Osteocyte (in vitro differentiated cells): ENCODE measurements at regions not wholly inside any gene's neighbourhood (a gene's known extent, or its start where the extent isn't known, plus 50 kb on each side); places are given as distances from the start of the nearest gene placed in this dataset.
A peak's percentile ranks its signal among the peaks of the same experiment; 100 is the strongest.

ENCODE experiments used
- DNase-seq: peaks from one replicate; pipeline ENCODE4 v3.0.0; 2021; ENCODE audit warnings: mixed read lengths; ENCODE audit not compliant: unreplicated experiment; ENCODE audit errors: extremely low spot score
- H3K27ac Mint-ChIP-seq: one replicate; pipeline ENCODE4 v1.8.0; 2021; ENCODE audit warnings: mild to moderate bottlenecking, mixed read lengths; ENCODE audit not compliant: unreplicated experiment
- H3K27me3 Mint-ChIP-seq: one replicate; pipeline ENCODE4 v1.8.0; 2021; ENCODE audit warnings: mixed read lengths; ENCODE audit not compliant: unreplicated experiment
- H3K36me3 Mint-ChIP-seq: one replicate; pipeline ENCODE4 v1.8.0; 2021; ENCODE audit warnings: mixed read lengths; ENCODE audit not compliant: unreplicated experiment
- H3K4me1 Mint-ChIP-seq: one replicate; pipeline ENCODE4 v1.8.0; 2021; ENCODE audit warnings: mixed read lengths; ENCODE audit not compliant: unreplicated experiment
- H3K4me3 Mint-ChIP-seq: one replicate; pipeline ENCODE4 v1.8.0; 2021; ENCODE audit warnings: mild to moderate bottlenecking, moderate library complexity, mixed read lengths; ENCODE audit not compliant: unreplicated experiment
- H3K9me3 Mint-ChIP-seq: one replicate; pipeline ENCODE4 v1.8.0; 2021; ENCODE audit warnings: mixed read lengths; ENCODE audit not compliant: unreplicated experiment
- CTCF ChIP-seq: fragments of 200-600 bp; sonication (generic); IDR thresholded peaks from 2 replicates; pipeline ENCODE4 v1.5.0; 2021; ENCODE audit warnings: antibody characterized with exemption, mild to moderate bottlenecking, moderate library complexity

- Mint-ChIP-seq H3K27ac (no peak overlapping the region), H3K27me3 (peaks cover 3% of the 10 kb centered on the region), H3K9me3 (no peaks in the 10 kb centered on the region), H3K4me1 (no peaks in the 10 kb centered on the region), H3K36me3 (no peaks in the 10 kb centered on the region), H3K4me3 (no peak overlapping the region)
- TF ChIP-seq CTCF, result peak; percentile 29
- DNase-seq, result no peak
These were observed 359.5 kb downstream of the DTWD2 start for GRCh38 chr5:118628660-118629354.

- H3K27me3 Mint-ChIP-seq, result no peaks in the 10 kb centered on the region
- TF ChIP-seq CTCF, result no peak
- no peaks in the 10 kb centered on the region for H3K9me3 Mint-ChIP-seq
- no peak overlapping the region for H3K27ac Mint-ChIP-seq
- no peak for DNase-seq
- H3K4me1 Mint-ChIP-seq, result peaks cover 11% of the 10 kb centered on the region
- no peaks in the 10 kb centered on the region for H3K36me3 Mint-ChIP-seq
- H3K4me3 Mint-ChIP-seq, result no peak overlapping the region
These were observed 368.1 kb downstream of the DTWD2 start for GRCh38 chr5:118620233-118620632.

DNA sequence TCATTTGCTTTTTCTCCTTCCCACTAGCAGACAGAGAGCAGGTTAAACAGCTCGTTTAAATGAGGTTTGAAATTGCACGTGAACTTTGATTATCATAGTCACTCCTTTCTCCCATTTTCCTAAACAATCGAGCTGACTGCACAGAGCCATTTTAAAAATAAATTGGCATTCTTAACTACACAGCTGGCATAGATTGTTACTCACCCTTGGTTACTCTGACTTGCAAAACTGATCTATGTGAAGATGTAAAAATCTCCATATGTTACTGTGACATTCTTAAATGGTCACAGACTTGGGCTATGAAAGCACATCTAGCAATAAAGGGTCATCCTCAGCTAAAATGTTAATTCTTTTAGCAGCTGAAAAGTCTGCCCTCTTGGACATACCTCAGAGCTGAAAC lies 368.5 kb downstream of the DTWD2 start:
- Mint-ChIP-seq H3K9me3 (no peaks in the 10 kb centered on the region), H3K27ac (no peak overlapping the region), H3K36me3 (no peaks in the 10 kb centered on the region), H3K4me3 (no peak overlapping the region), H3K27me3 (no peaks in the 10 kb centered on the region), H3K4me1 (peaks cover 11% of the 10 kb centered on the region)
- TF ChIP-seq CTCF, result no peak
- DNase-seq, result no peak

- no peak for DNase-seq
- peaks cover 11% of the 10 kb centered on the region for H3K4me1 Mint-ChIP-seq
- no peak overlapping the region for H3K27ac Mint-ChIP-seq
- no peaks in the 10 kb centered on the region for H3K9me3 Mint-ChIP-seq
- TF ChIP-seq CTCF, result no peak
- H3K27me3 Mint-ChIP-seq, result no peaks in the 10 kb centered on the region
- H3K36me3 Mint-ChIP-seq, result no peaks in the 10 kb centered on the region
- H3K4me3 Mint-ChIP-seq, result no peak overlapping the region
These were observed 372.1 kb downstream of the DTWD2 start for GRCh38 chr5:118616281-118616680.

DNA sequence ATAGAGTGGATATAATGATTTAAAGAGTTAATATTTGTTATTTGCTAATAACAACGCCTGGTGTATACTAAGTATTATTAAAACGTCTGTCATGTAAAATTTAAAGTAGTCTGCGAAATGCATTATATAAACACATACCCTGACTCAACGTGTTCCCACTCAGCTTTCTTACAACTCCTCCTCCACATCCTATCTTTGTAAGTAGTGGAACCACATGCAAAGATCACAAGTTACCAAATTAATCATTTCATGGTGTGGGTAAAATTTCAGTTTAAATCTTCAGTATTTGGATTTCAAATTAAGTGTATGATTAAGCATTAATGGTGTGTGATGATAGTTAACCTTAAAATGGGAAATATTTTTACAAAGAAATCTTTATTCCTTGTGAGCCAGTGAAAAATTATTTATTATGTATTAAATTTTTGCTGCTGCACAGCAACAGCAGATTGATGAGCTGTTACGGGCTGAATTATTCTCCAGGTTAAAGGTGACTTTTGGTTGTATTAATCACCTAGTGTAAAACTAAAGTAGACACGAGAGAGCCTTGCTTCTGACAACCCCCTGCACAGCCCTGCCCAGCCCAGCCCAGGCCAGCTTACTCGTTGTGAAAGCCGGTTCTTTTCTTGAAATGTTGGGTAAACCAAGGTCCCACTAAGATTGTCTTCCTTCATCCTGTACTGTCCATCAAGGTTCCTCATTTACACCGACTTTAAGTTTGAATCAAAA lies 373.5 kb downstream of the DTWD2 start:
- no peak for TF ChIP-seq CTCF
- Mint-ChIP-seq H3K36me3 (no peaks in the 10 kb centered on the region), H3K27ac (no peak overlapping the region), H3K27me3 (no peaks in the 10 kb centered on the region), H3K4me1 (no peaks in the 10 kb centered on the region), H3K4me3 (no peak overlapping the region), H3K9me3 (no peaks in the 10 kb centered on the region)
- no peak for DNase-seq
